ENCODE measurements at regions not wholly inside any gene's neighbourhood (a gene's known extent, or its start where the extent isn't known, plus 50 kb on each side); places are given as distances from the start of the nearest gene placed in this dataset.
"Not testable (repeated sequence)": the region's sequence is repeated elsewhere in the genome, so short reads cannot be mapped to it uniquely, and the experiment has no call there.

- Histone ChIP-seq H3K4me1 (ENCODE audit: control insufficient read depth in 1 of 2, insufficient read depth in 2 of 2, low read length in 2 of 2) (no peaks in the 10 kb centered on the region), H3K4me3 (ENCODE audit: low read length in 2 of 2) (no peak overlapping the region), H3K36me3 (ENCODE audit: control insufficient read depth in 1 of 2, insufficient read depth in 2 of 2, low read length in 1 of 2) (peaks cover 2 to 7% of the 10 kb centered on the region in 2 donors), H3K9me3 (ENCODE audit: control insufficient read depth, low read length) (no peaks in the 10 kb centered on the region), H3K27me3 (ENCODE audit: control insufficient read depth in 1 of 2, insufficient read depth in 2 of 2, low read length in 1 of 2) (no peaks in the 10 kb centered on the region), H3K27ac (ENCODE audit: low read depth in 1 of 2, low read length in 2 of 2) (no peak overlapping the region)
- WGBS, 2 donors: 88 to 91% methylated on average over 19 of the region's 19 CpGs
- ATAC-seq (ENCODE audit: low FRiP score): no peak
- intact Hi-C loops (cut with DNase I): loop anchor here (5.0 to 10.0 kb wide), 2 partner anchors 172 to 174 kb away; no protein-coding TSS in a partner anchor
- DNase-seq: no peak
Measured at GRCh38 chrX:2640436-2641150, 50.5 kb upstream of the CD99 start.

- Histone ChIP-seq H3K4me1 (ENCODE audit: control insufficient read depth in 1 of 2, insufficient read depth in 2 of 2, low read length in 2 of 2) (no peaks in the 10 kb centered on the region), H3K27me3 (ENCODE audit: control insufficient read depth in 1 of 2, insufficient read depth in 2 of 2, low read length in 1 of 2) (no peaks in the 10 kb centered on the region), H3K4me3 (ENCODE audit: low read length in 2 of 2) (no peak overlapping the region), H3K36me3 (ENCODE audit: control insufficient read depth in 1 of 2, insufficient read depth in 2 of 2, low read length in 1 of 2) (peaks cover 2 to 7% of the 10 kb centered on the region in 2 donors), H3K9me3 (ENCODE audit: control insufficient read depth, low read length) (no peaks in the 10 kb centered on the region), H3K27ac (ENCODE audit: low read depth in 1 of 2, low read length in 2 of 2) (no peak overlapping the region)
- 94% methylated on average over 7 of the region's 7 CpGs for WGBS, 2 donors
- ATAC-seq (ENCODE audit: low FRiP score) (no peak), DNase-seq (no peak)
- intact Hi-C loops (cut with DNase I): no loop called here
Measured at GRCh38 chrX:2638279-2638678, 52.8 kb upstream of the CD99 start.

- H3K36me3 ChIP-seq (ENCODE audit: control insufficient read depth in 1 of 2, insufficient read depth in 2 of 2, low read length in 1 of 2): peaks cover 2 to 3% of the 10 kb centered on the region in 2 donors
- H3K27me3 ChIP-seq (ENCODE audit: control insufficient read depth in 1 of 2, insufficient read depth in 2 of 2, low read length in 1 of 2): no peaks in the 10 kb centered on the region
- intact Hi-C loops (cut with DNase I): no loop called here
- H3K27ac ChIP-seq (ENCODE audit: low read depth in 1 of 2, low read length in 2 of 2): no peak overlapping the region
- 95 to 98% methylated on average over 3 of the region's 3 CpGs for WGBS, 2 donors
- no peak overlapping the region for H3K4me3 ChIP-seq (ENCODE audit: low read length in 2 of 2)
- DNase-seq (no peak), ATAC-seq (ENCODE audit: low FRiP score) (no peak)
- no peaks in the 10 kb centered on the region for H3K9me3 ChIP-seq (ENCODE audit: control insufficient read depth, low read length)
- H3K4me1 ChIP-seq (ENCODE audit: control insufficient read depth in 1 of 2, insufficient read depth in 2 of 2, low read length in 2 of 2): no peaks in the 10 kb centered on the region
Measured at GRCh38 chrX:2635342-2635741, 55.8 kb upstream of the CD99 start.

- Histone ChIP-seq H3K27ac (ENCODE audit: low read depth in 1 of 2, low read length in 2 of 2) (no peak overlapping the region), H3K36me3 (ENCODE audit: control insufficient read depth in 1 of 2, insufficient read depth in 2 of 2, low read length in 1 of 2) (peaks cover 0 to under 1% of the 10 kb centered on the region in 2 donors), H3K9me3 (ENCODE audit: control insufficient read depth, low read length) (no peaks in the 10 kb centered on the region), H3K27me3 (ENCODE audit: control insufficient read depth in 1 of 2, insufficient read depth in 2 of 2, low read length in 1 of 2) (no peaks in the 10 kb centered on the region), H3K4me3 (ENCODE audit: low read length in 2 of 2) (no peak overlapping the region), H3K4me1 (ENCODE audit: control insufficient read depth in 1 of 2, insufficient read depth in 2 of 2, low read length in 2 of 2) (no peaks in the 10 kb centered on the region)
- intact Hi-C loops (cut with DNase I): no loop called here
- 94% methylated on average over 9 of the region's 9 CpGs for WGBS, 2 donors
- DNase-seq (no peak), ATAC-seq (ENCODE audit: low FRiP score) (no peak)
Measured at GRCh38 chrX:2632533-2633504, 58.3 kb upstream of the CD99 start.

- ATAC-seq (ENCODE audit: low FRiP score) (no peak), DNase-seq (no peak)
- intact Hi-C loops (cut with DNase I): no loop called here
- no peaks in the 10 kb centered on the region for H3K4me1 ChIP-seq (ENCODE audit: control insufficient read depth in 1 of 2, insufficient read depth in 2 of 2, low read length in 2 of 2)
- no peaks in the 10 kb centered on the region for H3K27me3 ChIP-seq (ENCODE audit: control insufficient read depth in 1 of 2, insufficient read depth in 2 of 2, low read length in 1 of 2)
- 61 to 63% methylated on average over 3 of the region's 3 CpGs for WGBS, 2 donors
- H3K27ac ChIP-seq (ENCODE audit: low read depth in 1 of 2, low read length in 2 of 2): no peak overlapping the region
- no peaks in the 10 kb centered on the region for H3K9me3 ChIP-seq (ENCODE audit: control insufficient read depth, low read length)
- H3K36me3 ChIP-seq (ENCODE audit: control insufficient read depth in 1 of 2, insufficient read depth in 2 of 2, low read length in 1 of 2): no peaks in the 10 kb centered on the region
- no peak overlapping the region for H3K4me3 ChIP-seq (ENCODE audit: low read length in 2 of 2)
Measured at GRCh38 chrX:2631743-2632532, 59.2 kb upstream of the CD99 start.

GRCh38 chrX:2630935-2631742, 60.0 kb upstream of the CD99 start:
- H3K36me3 ChIP-seq (ENCODE audit: control insufficient read depth in 1 of 2, insufficient read depth in 2 of 2, low read length in 1 of 2); H3K27me3 ChIP-seq (ENCODE audit: control insufficient read depth in 1 of 2, insufficient read depth in 2 of 2, low read length in 1 of 2); H3K4me3 ChIP-seq (ENCODE audit: low read length in 2 of 2); DNase-seq; H3K4me1 ChIP-seq (ENCODE audit: control insufficient read depth in 1 of 2, insufficient read depth in 2 of 2, low read length in 2 of 2); H3K9me3 ChIP-seq (ENCODE audit: control insufficient read depth, low read length); ATAC-seq (ENCODE audit: low FRiP score); intact Hi-C loops (cut with DNase I); H3K27ac ChIP-seq (ENCODE audit: low read depth in 1 of 2, low read length in 2 of 2): not testable (repeated sequence)
- 90 to 94% methylated on average over 6 of the region's 6 CpGs for WGBS, 2 donors

- H3K27ac ChIP-seq (ENCODE audit: low read depth in 1 of 2, low read length in 2 of 2); H3K27me3 ChIP-seq (ENCODE audit: control insufficient read depth in 1 of 2, insufficient read depth in 2 of 2, low read length in 1 of 2); H3K4me3 ChIP-seq (ENCODE audit: low read length in 2 of 2); H3K9me3 ChIP-seq (ENCODE audit: control insufficient read depth, low read length); DNase-seq; intact Hi-C loops (cut with DNase I); H3K4me1 ChIP-seq (ENCODE audit: control insufficient read depth in 1 of 2, insufficient read depth in 2 of 2, low read length in 2 of 2); H3K36me3 ChIP-seq (ENCODE audit: control insufficient read depth in 1 of 2, insufficient read depth in 2 of 2, low read length in 1 of 2); ATAC-seq (ENCODE audit: low FRiP score): not testable (repeated sequence)
- 84 to 94% methylated on average over 5 of the region's 5 CpGs for WGBS, 2 donors
Measured at GRCh38 chrX:2630008-2630934, 60.8 kb upstream of the CD99 start.
